LNCAP (cell line): ENCODE measurements at regions not wholly inside any gene's neighbourhood (a gene's known extent, or its start where the extent isn't known, plus 50 kb on each side); places are given as distances from the start of the nearest gene placed in this dataset.

Experiments
- CTCF ChIP-seq: fragments of 450-650 bp; IDR thresholded peaks from 2 replicates; pipeline ENCODE4 v1.5.1; 2017; ENCODE audit warnings: mild to moderate bottlenecking

- no peak for TF ChIP-seq CTCF
These were observed 62.9 kb downstream of the GOLGA8B start for GRCh38 chr15:34520566-34520965.

- no peak for TF ChIP-seq CTCF
These were observed 69.2 kb downstream of the GOLGA8B start for GRCh38 chr15:34514251-34514670.

- no peak for TF ChIP-seq CTCF
These were observed 70.8 kb downstream of the GOLGA8B start for GRCh38 chr15:34512628-34513027.

- TF ChIP-seq CTCF, result no peak
These were observed 63.5 kb upstream of the GOLGA8A start for GRCh38 chr15:34501131-34501530.

GRCh38 chr15:34496207-34496995 is 58.8 kb upstream of the GOLGA8A start:
- no peak for TF ChIP-seq CTCF

- no peak for TF ChIP-seq CTCF
These were observed 56.4 kb upstream of the GOLGA8A start for GRCh38 chr15:34494084-34494399.

- no peak for TF ChIP-seq CTCF
These were observed 55.4 kb upstream of the GOLGA8A start for GRCh38 chr15:34493001-34493400.
